GM11168 (cell line): ENCODE measurements at regions not wholly inside any gene's neighbourhood (a gene's known extent, or its start where the extent isn't known, plus 50 kb on each side); places are given as distances from the start of the nearest gene placed in this dataset.

Source experiments
- in situ Hi-C: fragments of 300-500 bp; cut with MboI; formaldehyde crosslinking; loops from one replicate; pipeline ENCODE4 v1.12.0; 2022; ENCODE audit warnings: low sequenced_read_pairs; ENCODE audit not compliant: unreplicated experiment

DNA sequence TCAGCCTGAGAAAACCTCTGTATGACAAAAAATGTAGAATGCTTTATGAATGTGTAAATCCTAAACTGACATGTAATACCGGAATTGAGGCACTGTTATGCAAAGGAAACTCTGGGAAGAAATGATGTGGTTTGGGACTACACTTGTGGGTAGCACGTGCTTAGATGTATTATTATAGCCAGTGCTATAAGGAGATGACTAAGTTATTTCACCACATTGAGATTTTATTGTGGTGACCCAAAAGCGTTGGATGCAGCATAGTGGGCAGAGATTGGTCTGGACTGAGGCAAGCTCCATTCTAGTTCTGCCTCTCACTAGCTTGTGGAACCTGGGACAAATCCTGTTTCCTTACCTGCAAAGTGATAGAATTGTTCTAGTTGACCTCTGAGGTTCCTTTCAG lies 172.2 kb downstream of the SNAPC1 start:
- in situ Hi-C loops, result no loop called here

DNA sequence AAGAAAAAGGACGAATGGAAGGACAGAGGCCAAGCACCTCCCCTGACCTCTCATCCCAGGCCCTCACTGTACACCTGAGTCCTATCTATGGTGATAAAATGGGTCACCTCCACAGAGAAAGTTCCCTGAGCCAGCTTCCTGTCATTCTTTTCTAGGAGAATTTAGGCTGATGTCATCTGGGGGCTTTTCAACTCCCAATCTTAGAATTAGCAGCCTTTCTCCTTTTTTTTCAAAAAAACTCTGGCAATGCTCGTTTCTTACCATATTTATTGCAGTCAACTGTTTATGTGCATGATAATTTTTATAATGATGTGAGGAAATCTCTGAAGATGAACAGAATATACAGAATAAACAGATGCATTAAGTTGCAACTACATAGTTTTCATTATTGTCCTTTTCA lies 177.6 kb downstream of the SNAPC1 start:
- in situ Hi-C loops, result no loop called here

DNA sequence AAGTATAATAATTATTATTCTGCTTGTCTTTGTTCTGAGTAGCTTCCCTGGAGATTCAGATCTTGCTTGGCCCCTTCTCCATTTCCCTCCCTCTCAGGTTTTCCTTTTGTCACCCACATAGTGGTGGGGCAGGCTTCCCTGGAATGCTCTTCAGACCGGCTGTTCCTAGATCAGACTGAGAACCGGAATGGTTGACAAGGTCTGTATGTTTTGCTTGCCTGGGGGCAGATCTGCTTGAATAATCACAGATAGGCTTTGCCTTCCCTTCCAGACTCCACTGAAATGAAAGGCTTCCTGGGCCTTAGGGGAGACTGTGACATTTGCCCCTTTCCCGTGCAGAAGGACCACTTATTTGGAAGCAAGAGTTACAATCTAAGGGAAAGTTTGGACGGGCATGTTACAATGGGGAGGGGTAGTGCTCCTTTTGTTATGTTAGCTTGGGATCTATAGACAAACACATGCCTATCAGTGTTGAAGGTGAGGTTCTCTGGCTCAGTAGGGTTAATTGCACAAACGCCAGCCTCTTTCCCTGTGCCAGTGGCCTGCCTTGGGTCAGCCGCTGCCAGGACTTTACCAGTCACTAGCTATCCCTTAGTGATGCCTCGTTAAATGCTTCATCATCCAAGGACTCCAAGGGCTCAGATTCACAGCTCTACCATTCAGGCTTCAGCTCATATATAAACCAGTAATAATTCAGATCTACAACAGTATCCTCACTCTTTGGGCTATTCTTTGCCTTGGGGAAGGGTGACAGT lies 178.6 kb downstream of the SNAPC1 start:
- in situ Hi-C loops, result no loop called here

DNA sequence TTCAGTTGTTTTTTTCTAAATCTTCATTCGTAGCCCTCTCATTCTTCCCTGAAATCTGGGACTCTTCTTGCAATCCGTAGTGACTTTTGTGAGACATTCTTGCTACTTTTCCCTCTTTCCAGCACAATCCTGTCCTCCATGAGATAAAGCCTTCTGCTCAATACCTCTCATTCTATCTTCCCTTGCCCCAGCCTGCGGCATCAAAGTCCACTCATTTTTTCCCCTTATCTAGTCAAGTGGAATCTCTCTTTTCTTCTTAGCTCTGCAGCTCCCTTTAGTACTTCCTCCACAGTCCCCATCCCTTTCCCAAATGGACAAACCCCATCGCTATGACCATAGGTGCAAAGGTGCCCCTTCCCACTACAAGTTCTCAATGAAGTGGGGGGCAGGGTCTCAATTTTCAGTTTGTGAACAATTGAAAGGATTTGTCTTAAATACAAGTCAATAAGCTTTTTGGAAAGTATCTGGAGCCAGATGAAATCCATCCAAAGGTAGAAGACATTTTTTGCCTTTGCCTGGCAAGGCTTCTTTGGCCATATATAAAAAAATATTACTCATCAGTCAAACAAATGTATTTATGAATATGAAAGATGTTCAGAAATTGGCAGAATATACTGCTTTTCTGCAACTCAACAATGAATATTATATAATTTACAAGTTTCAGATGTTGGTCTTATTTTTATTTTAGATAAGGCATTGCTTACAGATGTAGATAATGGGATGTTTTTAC lies 179.4 kb downstream of the SNAPC1 start:
- in situ Hi-C loops, result no loop called here

DNA sequence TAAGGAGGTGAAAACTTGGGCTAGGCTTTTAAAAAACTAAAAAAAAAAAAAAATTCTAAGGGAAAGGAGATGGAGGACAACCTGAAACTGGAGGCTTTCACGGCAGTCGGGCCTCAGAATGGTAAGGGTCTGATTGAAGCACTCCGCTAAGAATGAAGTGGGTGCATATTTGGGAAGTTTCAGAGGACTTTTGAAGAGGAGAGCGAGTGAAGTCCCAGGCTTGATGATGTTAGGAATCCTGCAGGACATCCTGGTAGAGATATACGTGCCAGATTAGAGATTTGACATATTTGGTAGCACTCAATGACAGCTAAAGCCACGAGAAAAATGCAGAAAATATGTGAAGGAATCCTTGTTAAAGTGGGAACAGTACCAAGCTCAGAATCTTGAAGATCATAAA lies 186.2 kb downstream of the SNAPC1 start:
- in situ Hi-C loops, result no loop called here

DNA sequence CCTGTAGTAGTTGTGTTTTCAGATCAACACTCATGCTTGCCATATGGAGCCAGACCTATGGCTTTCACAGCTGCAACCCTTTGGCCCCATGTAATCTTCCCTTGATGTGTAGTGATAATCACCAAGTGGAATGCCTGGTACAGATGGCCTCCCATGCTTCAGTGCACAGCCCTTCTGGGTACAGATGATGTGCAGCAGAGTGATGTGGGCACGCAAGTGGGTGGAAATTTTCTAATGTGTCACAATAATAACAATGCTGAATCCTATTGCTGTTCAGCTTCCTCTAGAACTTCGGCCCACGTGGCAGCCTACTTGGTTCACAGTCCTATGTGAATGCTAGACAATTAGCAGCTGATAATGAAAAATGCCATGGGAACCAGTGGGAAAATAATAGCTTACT lies 188.1 kb downstream of the SNAPC1 start:
- in situ Hi-C loops, result no loop called here

DNA sequence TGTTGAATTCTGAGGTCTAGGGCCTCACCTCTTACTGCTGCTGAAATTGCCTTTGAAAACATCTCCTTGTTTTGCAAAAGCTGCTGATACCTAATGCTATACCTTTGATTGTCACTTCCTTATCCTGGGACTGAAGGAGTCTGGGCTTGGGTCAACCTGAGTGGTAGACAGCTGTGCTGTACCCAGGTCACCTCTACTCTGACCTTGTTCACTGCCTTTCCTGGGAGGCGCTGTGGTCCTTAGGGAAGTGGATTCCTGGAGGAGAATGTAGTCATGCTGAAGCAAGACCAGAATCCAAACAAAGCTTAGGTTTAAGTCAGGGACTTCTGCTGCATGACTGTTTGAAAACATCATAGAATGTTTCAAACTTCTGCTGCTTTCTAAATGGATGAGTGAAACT lies 191.4 kb downstream of the SNAPC1 start:
- in situ Hi-C loops, result no loop called here

DNA sequence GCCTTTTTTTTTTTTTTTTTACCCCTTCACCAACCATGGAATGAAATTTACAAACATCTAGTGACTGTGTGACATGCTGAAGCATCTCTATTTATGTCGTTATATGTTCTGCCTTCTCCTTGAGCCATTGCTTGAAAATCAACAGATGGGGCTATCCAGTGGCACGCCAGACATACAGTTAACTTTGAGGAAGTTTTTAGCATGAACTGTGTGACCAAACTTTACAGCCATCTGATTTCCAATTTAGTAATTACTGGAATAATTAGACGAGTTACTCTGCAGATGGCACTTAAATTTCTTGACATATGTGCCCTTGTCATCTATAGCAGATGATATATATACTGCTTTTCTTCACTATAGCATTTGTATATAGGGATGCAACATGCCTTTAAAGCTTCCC lies 192.1 kb downstream of the SNAPC1 start:
- in situ Hi-C loops, result no loop called here

DNA sequence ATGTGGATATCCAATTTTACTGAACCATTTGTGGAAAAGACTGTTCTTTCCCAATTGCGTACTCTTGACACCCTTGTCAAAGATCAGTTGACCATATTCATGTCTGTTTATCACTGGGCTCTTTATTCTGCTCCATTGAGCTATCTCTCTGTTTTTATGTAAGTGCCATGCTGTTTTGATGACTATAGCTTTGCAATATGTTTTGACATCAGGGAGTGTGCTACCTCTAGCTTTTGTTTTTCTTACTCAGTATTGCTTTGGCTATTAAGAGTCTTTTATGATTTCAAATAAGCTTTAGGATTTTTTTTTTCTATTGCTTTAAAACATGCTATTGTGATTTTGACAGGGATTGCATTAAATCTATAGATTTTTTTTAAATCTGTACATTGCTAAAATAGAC lies 194.3 kb downstream of the SNAPC1 start:
- in situ Hi-C loops, result no loop called here

DNA sequence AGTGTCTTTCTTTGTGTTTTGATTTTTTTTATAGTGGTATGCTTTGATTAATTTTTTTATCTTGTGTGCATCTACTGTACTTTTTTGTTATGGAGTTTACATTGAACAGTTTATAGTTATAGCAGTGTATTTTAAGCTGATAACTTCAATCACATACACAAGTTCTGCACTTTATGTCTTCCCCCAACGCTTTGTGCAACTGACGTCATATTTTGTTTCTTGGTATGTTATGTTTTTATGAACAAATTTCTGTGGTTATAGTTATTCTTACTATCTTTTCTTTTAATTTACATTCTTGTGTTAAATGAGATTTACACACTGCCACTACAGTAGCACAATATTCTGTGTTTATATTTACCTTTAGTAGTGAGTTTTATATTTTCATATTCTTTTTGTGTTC lies 197.1 kb downstream of the SNAPC1 start:
- in situ Hi-C loops, result no loop called here

DNA sequence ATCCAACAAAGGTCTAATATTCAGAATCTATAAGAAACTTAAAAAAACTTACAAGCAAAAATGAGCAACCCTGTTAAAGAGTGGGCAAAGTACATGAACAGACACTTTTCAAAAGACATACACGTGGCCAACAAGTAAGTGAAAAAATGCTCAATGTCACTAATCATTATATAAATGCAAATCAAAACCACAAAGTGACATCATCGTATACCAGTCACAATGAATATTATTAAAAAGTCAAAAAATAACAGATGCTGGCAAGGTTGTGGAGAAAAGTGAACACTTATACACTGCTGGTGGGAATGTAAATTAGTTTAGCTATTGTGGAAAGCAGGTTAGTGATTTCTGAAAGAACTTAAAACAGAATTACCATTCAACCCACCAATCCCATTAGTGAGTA lies 199.1 kb downstream of the SNAPC1 start:
- in situ Hi-C loops, result no loop called here

DNA sequence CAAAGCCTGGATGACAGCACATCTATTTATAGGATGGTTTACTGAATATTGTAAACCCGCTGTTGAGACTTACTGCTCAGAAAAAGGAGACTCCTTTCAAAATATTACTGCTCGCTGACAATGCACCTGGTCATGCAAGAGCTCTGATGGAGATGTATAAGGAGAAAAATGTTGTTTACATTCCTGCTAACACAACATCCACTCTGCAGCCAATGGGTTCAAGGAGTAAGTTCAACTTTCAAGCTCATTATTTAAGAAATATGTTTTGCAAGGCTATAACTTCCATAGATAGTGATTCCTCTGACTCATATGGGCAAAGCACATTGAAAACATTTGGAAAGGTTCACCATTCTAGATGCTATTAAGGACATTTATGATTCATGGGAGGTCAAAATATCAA lies 201.7 kb downstream of the SNAPC1 start:
- in situ Hi-C loops, result no loop called here

DNA sequence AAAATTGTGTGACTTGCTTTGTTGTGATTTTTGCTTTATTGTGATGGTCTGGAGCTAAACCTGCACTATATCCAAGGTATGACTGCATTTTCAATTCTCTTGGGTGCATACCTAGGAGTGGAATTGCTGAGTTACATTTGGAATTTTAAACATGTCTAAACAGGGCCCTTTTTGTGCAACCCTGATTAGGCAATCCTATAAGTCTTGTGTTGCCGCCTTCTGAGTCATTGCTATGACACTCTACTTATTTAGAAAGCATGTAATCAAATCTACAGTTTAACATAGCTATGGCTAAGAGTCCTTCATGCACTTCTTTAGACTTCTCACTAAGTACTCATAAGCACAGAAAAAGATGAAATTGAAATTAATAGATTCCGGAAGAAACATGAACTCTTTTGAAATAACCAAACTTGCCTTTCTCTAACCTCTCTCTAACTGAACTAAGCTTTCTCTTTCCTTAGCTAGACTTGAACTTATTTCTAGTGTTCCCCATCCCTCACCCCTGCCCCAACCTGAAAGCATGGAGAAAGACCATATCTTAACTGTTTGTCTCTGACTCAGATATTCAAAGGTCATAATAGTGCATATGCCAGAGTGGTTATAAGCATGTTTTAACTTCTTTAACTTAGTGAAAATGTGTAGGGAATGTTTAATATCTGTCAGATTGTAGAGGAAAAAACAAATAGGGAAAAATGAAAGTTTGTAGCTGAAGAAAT lies 203.0 kb downstream of the SNAPC1 start:
- in situ Hi-C loops, result no loop called here

DNA sequence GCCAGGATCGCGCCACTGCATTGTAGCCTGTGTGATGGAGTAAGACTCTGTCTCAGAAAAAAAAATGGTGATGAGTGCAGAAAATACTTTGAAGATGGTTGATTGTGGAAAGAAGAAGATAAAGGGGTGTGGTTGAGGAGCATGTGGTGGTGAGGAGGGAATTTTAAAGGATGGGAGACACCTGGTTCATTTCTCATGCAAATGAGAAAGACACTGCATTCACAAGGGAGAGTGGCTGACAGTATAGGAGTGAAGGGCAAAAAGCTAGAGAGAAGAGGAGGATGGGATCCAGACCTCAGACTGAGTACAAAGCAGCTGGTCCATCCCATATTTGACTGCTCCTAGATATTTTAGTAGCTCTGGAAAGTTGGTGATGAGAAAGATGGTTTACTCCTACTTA lies 206.0 kb downstream of the SNAPC1 start:
- in situ Hi-C loops, result no loop called here

DNA sequence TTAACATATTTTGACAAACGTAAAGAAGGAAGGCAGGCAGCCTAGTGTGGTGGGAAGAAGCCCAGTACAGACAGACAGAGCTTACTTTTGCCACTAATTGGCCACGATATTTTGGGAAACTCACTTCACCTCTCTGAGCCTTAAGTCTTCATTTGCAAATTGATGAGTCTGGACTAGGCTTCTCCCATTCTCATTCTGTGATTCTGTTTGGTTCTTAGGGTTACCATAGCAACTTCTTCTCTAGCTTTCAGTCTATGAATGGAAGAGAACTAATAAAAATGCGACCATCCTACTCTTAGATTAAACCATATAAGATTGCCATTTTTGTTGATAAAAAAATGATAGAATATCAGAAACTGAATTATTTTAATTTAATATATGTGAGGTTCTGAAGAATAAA lies 210.5 kb downstream of the SNAPC1 start:
- in situ Hi-C loops, result no loop called here

DNA sequence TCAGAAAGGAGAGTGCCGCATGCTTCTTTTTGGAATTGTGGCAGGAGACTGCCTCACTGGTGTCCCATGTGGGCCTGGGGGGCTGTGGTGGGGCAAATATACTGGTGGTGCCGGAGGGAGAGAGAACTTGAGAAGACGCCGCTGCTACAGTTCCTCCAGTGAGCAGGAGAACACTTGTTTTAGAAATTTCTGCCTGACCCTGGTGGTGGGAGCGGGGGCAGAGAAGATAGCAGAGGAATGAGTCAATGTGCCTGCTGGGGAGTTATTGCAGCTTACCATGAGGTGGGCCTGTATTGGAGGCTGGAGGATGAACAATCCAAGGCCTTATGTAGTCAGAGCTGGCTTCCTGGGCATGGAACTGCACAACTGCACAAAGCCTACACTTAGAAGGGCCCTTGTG lies 211.8 kb downstream of the SNAPC1 start:
- in situ Hi-C loops, result no loop called here

DNA sequence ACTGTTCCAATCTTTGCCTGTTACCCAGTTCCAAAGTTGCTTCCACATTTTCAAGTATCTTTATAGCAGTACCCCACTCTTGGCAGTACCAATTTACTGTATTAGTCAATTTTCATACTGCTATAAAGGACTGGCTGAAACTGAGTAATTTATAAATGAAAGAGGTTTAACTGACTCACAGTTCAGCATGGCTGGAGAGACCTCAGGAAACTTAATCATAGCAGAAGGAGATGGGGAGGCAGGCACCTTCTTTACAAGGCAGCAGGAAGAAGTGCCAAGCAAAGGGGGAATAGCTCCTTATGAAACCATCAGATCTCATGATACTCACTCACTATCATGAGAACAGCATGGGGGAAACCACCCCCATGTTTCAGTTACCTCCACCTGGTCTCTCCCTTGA lies 215.0 kb downstream of the SNAPC1 start:
- in situ Hi-C loops, result no loop called here

DNA sequence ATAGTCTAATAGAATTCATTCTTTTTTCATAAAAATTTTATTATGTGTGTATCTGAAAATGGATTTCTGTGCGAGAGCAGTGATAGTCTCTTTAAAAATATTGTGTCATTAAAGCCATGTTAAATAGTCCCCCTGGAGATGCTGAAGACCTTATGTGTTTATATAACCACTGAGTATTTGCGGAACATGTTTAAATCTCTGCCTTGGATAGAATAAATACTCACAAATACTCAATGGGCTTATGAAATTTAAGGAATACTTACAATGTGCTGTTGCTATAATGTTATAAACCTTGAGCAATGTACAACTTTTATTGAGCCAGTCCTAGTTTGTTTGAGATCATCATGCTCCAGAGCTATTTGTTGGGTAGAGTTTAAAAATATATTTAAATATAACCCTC lies 226.0 kb downstream of the SNAPC1 start:
- in situ Hi-C loops, result no loop called here

DNA sequence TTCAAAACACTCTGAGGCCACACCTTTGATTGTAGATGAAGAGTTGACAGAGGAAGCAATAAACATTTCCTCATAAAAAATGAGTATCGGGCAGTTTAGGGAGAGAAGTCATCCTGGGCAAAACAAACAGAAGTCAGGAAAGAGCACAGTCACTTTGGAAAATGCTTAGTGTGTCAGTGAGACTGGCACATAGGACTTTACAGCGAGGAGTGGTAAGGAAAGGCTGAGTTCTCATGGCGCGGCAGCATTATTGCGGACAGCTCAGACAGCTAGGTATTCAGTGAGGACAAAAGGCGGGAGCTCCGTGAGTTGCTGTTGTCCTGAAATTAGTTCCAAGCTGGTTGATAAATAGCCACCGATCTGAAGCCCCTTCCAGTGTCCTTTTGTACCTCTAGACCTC lies 229.9 kb downstream of the SNAPC1 start:
- in situ Hi-C loops, result no loop called here

DNA sequence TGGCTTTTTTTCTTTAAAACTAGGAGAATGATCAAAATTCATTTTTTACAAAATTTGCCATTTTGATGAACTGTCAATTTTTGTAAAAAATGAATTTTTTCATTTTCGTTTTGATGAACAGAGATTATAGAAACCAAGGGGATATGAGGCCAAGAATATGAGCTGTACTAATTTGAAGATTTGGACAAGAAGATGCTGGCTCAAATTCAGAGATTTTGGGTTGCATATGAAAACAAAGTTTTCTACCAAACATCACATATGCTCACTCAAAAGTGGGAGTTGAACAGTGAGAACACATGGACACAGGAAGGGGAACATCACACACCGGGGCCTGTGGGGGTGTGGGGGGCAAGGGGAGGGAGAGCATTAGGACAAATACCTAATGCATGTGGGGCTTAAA lies 230.7 kb downstream of the SNAPC1 start:
- in situ Hi-C loops, result no loop called here

DNA sequence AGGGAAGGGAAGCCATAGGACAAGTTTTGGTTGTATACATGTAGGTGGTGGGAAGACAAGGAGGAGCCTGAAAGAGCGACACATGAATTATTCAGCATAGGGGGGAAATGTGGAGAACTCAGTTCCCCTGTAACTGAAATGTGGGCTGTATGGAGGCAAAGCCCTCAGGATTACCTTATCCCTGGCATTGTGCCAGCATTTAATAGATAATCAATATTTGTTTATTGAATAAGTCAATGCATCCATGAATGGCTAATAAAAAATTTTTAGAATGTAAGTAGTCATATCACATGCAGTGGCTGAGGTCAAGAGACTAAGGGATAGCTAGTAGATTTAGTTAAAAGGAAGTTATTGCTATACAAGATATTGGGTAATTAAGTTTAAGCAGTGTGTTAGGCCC lies 232.4 kb downstream of the SNAPC1 start:
- in situ Hi-C loops, result no loop called here
